ENCODE measurements at regions not wholly inside any gene's neighbourhood (a gene's known extent, or its start where the extent isn't known, plus 50 kb on each side); places are given as distances from the start of the nearest gene placed in this dataset.

GRCh38 chr7:46134795-46135194 is 213.7 kb upstream of the IGFBP3 start:
- TF ChIP-seq POLR2AphosphoS5 (IDR thresholded peaks at IDR 0.05; ENCODE audit: insufficient read depth in 1 of 2, low read depth in 1 of 2) (no peak), CTCF (IDR thresholded peaks at IDR 0.05) (no peak), POLR2A (IDR thresholded peaks at IDR 0.05) (no peak)
